ENCODE measurements at regions not wholly inside any gene's neighbourhood (a gene's known extent, or its start where the extent isn't known, plus 50 kb on each side); places are given as distances from the start of the nearest gene placed in this dataset.

DNA sequence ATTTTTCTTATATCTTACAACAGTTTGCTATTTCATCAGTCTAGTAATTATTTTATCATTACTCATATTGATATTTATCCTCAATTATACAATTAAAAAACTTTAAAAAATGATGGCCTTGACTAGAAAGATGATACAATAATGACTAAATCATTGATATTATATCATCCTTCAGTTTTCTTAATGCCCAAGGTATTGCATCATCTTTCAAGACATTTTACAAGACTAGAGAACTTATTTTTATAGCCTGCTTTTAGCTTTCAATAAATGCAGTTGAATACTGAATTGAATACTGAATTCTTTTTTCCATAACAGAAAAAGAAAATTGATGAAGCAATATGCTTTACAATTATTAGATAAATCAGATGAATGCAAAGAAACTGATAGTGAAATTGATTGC, 886.5 kb upstream of the LRRC4C start:
- CTCF ChIA-PET = no interaction called here

DNA sequence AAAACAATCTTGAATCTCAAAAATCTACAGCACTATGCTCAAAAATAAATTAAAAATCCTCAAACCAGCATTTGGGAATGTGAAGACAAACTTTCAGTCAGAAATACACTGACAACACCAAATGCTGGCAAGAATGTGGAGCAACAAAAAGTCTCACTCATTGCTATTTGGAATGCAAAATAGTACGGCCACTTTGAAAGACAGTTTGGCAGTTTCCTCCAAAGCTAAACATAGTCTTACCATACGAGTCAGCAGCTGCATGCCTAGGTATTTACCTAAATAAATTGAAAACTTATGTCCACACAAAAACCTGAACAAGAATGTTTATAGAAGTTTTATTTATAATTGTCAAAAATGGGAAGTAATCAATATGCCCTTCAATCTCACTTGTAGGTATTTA, 904.2 kb upstream of the LRRC4C start:
- TF ChIP-seq, protein P1, sequence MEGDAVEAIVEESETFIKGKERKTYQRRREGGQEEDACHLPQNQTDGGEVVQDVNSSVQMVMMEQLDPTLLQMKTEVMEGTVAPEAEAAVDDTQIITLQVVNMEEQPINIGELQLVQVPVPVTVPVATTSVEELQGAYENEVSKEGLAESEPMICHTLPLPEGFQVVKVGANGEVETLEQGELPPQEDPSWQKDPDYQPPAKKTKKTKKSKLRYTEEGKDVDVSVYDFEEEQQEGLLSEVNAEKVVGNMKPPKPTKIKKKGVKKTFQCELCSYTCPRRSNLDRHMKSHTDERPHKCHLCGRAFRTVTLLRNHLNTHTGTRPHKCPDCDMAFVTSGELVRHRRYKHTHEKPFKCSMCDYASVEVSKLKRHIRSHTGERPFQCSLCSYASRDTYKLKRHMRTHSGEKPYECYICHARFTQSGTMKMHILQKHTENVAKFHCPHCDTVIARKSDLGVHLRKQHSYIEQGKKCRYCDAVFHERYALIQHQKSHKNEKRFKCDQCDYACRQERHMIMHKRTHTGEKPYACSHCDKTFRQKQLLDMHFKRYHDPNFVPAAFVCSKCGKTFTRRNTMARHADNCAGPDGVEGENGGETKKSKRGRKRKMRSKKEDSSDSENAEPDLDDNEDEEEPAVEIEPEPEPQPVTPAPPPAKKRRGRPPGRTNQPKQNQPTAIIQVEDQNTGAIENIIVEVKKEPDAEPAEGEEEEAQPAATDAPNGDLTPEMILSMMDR (IDR thresholded peaks at IDR 0.05) = no peak
- Mint-ChIP-seq H3K36me3 (ENCODE audit: low read depth) (no peaks in the 10 kb centered on the region), H3K4me1 (ENCODE audit: low read depth) (no peaks in the 10 kb centered on the region), H3K27me3 (no peaks in the 10 kb centered on the region), H3K9me3 (peaks cover 20% of the 10 kb centered on the region), H3K27ac (no peak overlapping the region), H3K4me3 (no peak overlapping the region)
- ChIA-PET POLR2A (no interaction called here), CTCF (no interaction called here)
- no peak for DNase-seq
- intact Hi-C loops (cut with micrococcal nuclease) = no loop called here
- ATAC-seq = no peak

More for the DNA sequence above, 886.5 kb upstream of the LRRC4C start:
- H3K36me3 Mint-ChIP-seq (ENCODE audit: low read depth) = no peaks in the 10 kb centered on the region
- no peaks in the 10 kb centered on the region for H3K27me3 Mint-ChIP-seq
- no peak overlapping the region for H3K27ac Mint-ChIP-seq
- H3K4me1 Mint-ChIP-seq (ENCODE audit: low read depth) = no peaks in the 10 kb centered on the region
- intact Hi-C loops (cut with micrococcal nuclease) = no loop called here
- H3K9me3 Mint-ChIP-seq = peaks cover 5% of the 10 kb centered on the region
- H3K4me3 Mint-ChIP-seq = no peak overlapping the region
- ATAC-seq (no peak), DNase-seq (no peak)
- POLR2A ChIA-PET = no interaction called here
- TF ChIP-seq, protein P1 (IDR thresholded peaks at IDR 0.05) = no peak

DNA sequence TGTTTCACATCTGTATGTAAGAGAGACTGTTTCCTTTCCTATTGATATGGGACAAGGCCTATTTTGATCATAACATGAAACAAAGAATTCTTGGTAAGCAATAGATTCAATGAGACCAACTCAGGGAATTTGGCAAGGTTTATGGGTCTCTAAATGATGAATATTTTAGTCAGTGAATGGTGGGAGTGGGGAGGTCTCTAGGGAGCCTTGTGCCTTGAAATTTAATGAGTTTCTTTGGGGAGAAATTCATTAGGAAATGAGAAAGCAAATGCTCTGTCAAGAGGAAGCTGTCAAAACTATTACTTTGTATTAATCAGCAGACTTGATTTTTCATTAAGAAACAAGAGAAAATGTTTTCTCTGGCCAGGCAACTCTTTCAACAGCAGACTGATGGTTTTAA, 921.7 kb upstream of the API5 start:
- DNase-seq (no peak), ATAC-seq (no peak)
- Mint-ChIP-seq H3K27ac (no peak overlapping the region), H3K27me3 (no peaks in the 10 kb centered on the region), H3K9me3 (peaks cover 8% of the 10 kb centered on the region), H3K36me3 (ENCODE audit: low read depth) (no peaks in the 10 kb centered on the region), H3K4me1 (ENCODE audit: low read depth) (no peaks in the 10 kb centered on the region), H3K4me3 (no peak overlapping the region)
- intact Hi-C loops (cut with micrococcal nuclease) = no loop called here
- POLR2A ChIA-PET = no interaction called here
- CTCF ChIA-PET = no interaction called here
- TF ChIP-seq, protein P1 (IDR thresholded peaks at IDR 0.05) = no peak

DNA sequence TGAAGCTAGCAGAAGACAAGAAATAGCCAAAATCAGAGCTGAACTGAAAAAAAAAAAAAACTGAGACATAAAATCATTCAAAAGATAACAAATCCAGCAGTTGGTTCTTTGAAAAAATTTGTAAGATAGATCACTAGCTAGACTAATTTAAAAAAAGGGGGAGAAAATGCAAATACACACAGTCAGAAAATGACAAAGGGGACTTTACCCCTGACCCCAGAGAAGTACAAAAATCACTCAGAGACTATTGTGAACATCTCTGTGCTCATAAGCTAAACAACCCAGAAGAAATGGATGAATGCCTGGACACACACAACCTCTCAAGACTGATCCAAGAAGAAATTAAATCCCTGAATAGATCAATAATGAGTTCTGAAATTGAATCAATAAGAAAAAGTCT, 914.3 kb upstream of the API5 start:
- Mint-ChIP-seq H3K4me1 (ENCODE audit: low read depth) (no peaks in the 10 kb centered on the region), H3K36me3 (ENCODE audit: low read depth) (no peaks in the 10 kb centered on the region), H3K27ac (no peak overlapping the region), H3K27me3 (no peaks in the 10 kb centered on the region), H3K9me3 (peaks cover 8% of the 10 kb centered on the region), H3K4me3 (no peak overlapping the region)
- CTCF ChIA-PET = no interaction called here
- ATAC-seq = no peak
- TF ChIP-seq, protein P1 (IDR thresholded peaks at IDR 0.05) = no peak
- intact Hi-C loops (cut with micrococcal nuclease) = no loop called here
- no peak for DNase-seq
- POLR2A ChIA-PET = no interaction called here

DNA sequence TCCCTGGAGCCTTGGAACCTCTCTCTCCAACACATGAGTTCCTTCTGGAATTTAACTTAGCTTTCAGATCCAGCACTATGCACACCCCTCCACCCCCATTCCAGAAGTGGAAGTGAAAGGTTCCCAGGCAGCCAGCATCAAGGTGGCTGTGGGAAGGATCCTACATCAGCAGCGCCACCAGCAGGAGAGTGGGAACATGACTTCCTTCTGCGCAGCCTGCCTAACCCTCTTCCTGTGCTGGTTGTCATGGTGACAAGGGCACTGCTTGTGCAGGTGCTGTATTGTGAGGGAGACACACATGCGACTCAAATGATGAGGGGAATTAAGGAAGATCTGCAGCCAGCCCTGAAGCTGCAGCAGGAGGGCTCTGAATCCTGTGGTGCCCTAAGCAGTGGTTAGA, 904.5 kb upstream of the API5 start:
- ChIA-PET CTCF (no interaction called here), POLR2A (no interaction called here)
- H3K27me3 Mint-ChIP-seq = no peaks in the 10 kb centered on the region
- TF ChIP-seq, protein P1 (IDR thresholded peaks at IDR 0.05) = no peak
- H3K27ac Mint-ChIP-seq = no peak overlapping the region
- no peak overlapping the region for H3K4me3 Mint-ChIP-seq
- ATAC-seq (no peak), DNase-seq (no peak)
- H3K36me3 Mint-ChIP-seq (ENCODE audit: low read depth) = no peaks in the 10 kb centered on the region
- intact Hi-C loops (cut with micrococcal nuclease) = no loop called here
- H3K9me3 Mint-ChIP-seq = peaks cover 7% of the 10 kb centered on the region
- no peaks in the 10 kb centered on the region for H3K4me1 Mint-ChIP-seq (ENCODE audit: low read depth)

Measured in activated CD8-positive, alpha-beta T cell treated with anti-CD3 and anti-CD28 coated beads for 36 hours (primary cell).